HG03342 (cell line): ENCODE measurements at regions not wholly inside any gene's neighbourhood (a gene's known extent, or its start where the extent isn't known, plus 50 kb on each side); places are given as distances from the start of the nearest gene placed in this dataset.
"Not testable (repeated sequence)": the region's sequence is repeated elsewhere in the genome, so short reads cannot be mapped to it uniquely, and the experiment has no call there.

Experiments
- ATAC-seq: cut with Tn5 transposase; IDR thresholded peaks from one replicate; pipeline ENCODE4 v1.9.1; 2021; ENCODE audit warnings: mild to moderate bottlenecking, moderate library complexity; ENCODE audit not compliant: unreplicated experiment

GRCh38 chr22:34804091-34804490 is 261.9 kb upstream of the ISX start:
- ATAC-seq = no peak

- ATAC-seq = no peak
Observed at GRCh38 chr22:34804604-34805003, 261.4 kb upstream of the ISX start.

GRCh38 chr22:34805771-34806170 is 260.2 kb upstream of the ISX start:
- ATAC-seq = no peak

GRCh38 chr22:34808618-34809017 is 257.3 kb upstream of the ISX start:
- no peak for ATAC-seq

GRCh38 chr22:34812631-34813030 is 253.3 kb upstream of the ISX start:
- no peak for ATAC-seq

- ATAC-seq = no peak
Observed at GRCh38 chr22:34814260-34815025, 251.5 kb upstream of the ISX start.

- ATAC-seq = no peak
Observed at GRCh38 chr22:34829485-34829884, 236.5 kb upstream of the ISX start.

GRCh38 chr22:34834059-34834458 is 231.9 kb upstream of the ISX start:
- no peak for ATAC-seq

- not testable (repeated sequence) for ATAC-seq
Observed at GRCh38 chr22:34834541-34834940, 231.4 kb upstream of the ISX start.

GRCh38 chr22:34841331-34841771 is 224.6 kb upstream of the ISX start:
- ATAC-seq = no peak

- ATAC-seq = no peak
Observed at GRCh38 chr22:34841911-34842310, 224.0 kb upstream of the ISX start.

- ATAC-seq = no peak
Observed at GRCh38 chr22:34842630-34843029, 223.3 kb upstream of the ISX start.

- not testable (repeated sequence) for ATAC-seq
Observed at GRCh38 chr22:34843743-34844142, 222.2 kb upstream of the ISX start.

GRCh38 chr22:34845391-34845790 is 220.6 kb upstream of the ISX start:
- no peak for ATAC-seq

GRCh38 chr22:34847072-34847471 is 218.9 kb upstream of the ISX start:
- ATAC-seq = peak; percentile 73

- ATAC-seq = no peak
Observed at GRCh38 chr22:34849965-34850364, 216.0 kb upstream of the ISX start.

- no peak for ATAC-seq
Observed at GRCh38 chr22:34851918-34852662, 213.9 kb upstream of the ISX start.

GRCh38 chr22:34855471-34855870 is 210.5 kb upstream of the ISX start:
- no peak for ATAC-seq

GRCh38 chr22:34858066-34858465 is 207.9 kb upstream of the ISX start:
- no peak for ATAC-seq

- ATAC-seq = no peak
Observed at GRCh38 chr22:34861787-34862186, 204.2 kb upstream of the ISX start.

GRCh38 chr22:34866081-34866480 is 199.9 kb upstream of the ISX start:
- ATAC-seq = no peak

- ATAC-seq = no peak
Observed at GRCh38 chr22:34866495-34867131, 199.3 kb upstream of the ISX start.
